ENCODE measurements at regions not wholly inside any gene's neighbourhood (a gene's known extent, or its start where the extent isn't known, plus 50 kb on each side); places are given as distances from the start of the nearest gene placed in this dataset.

- no peak for TF ChIP-seq CTCF (IDR thresholded peaks at IDR 0.05; ENCODE audit: extremely low read depth, missing control alignments)
- DNase-seq (ENCODE audit: low spot score) = no peak
Observed at GRCh38 chr1:147824001-147824400, 63.6 kb upstream of the GJA5 start.

GRCh38 chr1:147824798-147825197, 64.4 kb upstream of the GJA5 start:
- DNase-seq (ENCODE audit: low spot score) = no peak
- no peak for TF ChIP-seq CTCF (IDR thresholded peaks at IDR 0.05; ENCODE audit: extremely low read depth, missing control alignments)

GRCh38 chr1:147825586-147825985, 65.2 kb upstream of the GJA5 start:
- no peak for DNase-seq (ENCODE audit: low spot score)
- TF ChIP-seq CTCF (IDR thresholded peaks at IDR 0.05; ENCODE audit: extremely low read depth, missing control alignments) = no peak

- DNase-seq (ENCODE audit: low spot score) = no peak
- TF ChIP-seq CTCF (IDR thresholded peaks at IDR 0.05; ENCODE audit: extremely low read depth, missing control alignments) = no peak
Observed at GRCh38 chr1:147826259-147826658, 65.9 kb upstream of the GJA5 start.

GRCh38 chr1:147833231-147833860, 69.2 kb upstream of the GJA8 start:
- no peak for DNase-seq (ENCODE audit: low spot score)
- no peak for TF ChIP-seq CTCF (IDR thresholded peaks at IDR 0.05; ENCODE audit: extremely low read depth, missing control alignments)

GRCh38 chr1:147834181-147834580, 68.4 kb upstream of the GJA8 start:
- no peak for DNase-seq (ENCODE audit: low spot score)

GRCh38 chr1:147834810-147835209, 67.8 kb upstream of the GJA8 start:
- DNase-seq (ENCODE audit: low spot score) = no peak
- TF ChIP-seq CTCF (IDR thresholded peaks at IDR 0.05; ENCODE audit: extremely low read depth, missing control alignments) = no peak

More at GRCh38 chr1:147834181-147834580, 68.4 kb upstream of the GJA8 start:
- TF ChIP-seq CTCF (IDR thresholded peaks at IDR 0.05; ENCODE audit: extremely low read depth, missing control alignments) = no peak

All from GM20000 (cell line).